ENCODE measurements at regions not wholly inside any gene's neighbourhood (a gene's known extent, or its start where the extent isn't known, plus 50 kb on each side); places are given as distances from the start of the nearest gene placed in this dataset.

DNA sequence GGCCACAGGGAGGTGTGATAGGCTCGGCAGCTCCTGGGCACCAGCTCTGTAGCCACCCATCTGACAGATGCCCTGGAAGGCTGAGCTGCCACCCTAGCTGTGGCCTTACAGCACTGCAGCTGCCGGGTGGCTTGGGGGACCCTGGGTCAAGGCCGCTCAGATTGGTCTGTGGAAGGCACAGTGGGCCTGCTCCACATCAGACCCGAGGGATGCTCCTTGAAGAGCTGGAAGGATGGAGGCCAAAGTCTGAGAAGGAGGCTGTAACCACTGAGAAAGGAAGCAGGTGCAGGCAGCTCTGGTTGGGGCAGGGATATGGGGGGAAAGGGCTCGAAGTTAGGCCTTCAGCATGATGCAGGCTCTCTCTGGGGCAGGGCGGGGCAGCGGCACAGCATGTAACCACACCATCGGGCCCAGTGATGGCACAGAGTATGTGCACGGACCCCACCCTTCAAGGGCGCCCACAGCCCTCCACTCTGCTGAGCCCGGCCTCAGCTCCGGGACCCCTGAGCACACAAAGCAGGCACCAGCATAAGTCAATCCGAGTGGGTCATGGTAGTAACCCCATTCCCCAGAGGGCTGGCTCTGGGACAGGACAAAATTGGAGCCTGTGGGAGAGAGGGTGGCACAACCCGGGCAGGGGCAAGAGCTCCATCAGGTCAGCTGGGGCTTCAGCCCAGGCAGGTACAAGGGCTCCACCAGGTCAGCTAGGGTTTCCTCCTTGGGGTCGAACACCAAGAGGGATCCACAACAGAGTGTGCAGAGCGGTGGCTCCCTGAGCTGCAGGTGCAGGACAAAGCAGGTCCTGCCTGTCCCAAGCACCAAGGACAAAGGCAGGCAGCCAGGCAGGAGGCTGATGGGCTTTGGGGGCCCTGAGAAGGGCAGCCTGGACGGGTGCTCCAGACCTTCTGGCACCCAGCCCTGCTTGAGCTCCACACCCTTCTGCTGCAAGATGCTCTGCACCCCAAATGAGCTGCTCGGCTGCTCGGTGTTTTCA, 1511.1 kb downstream of the BRD1 start:
- H3K36me3 ChIP-seq (ENCODE audit: insufficient read depth, low read length): no peaks in the 10 kb centered on the region
- H3K27me3 ChIP-seq (ENCODE audit: control insufficient read depth in 1 of 2, insufficient read depth in 2 of 2, low read length in 2 of 2): no peaks in the 10 kb centered on the region
- no peak overlapping the region for H3K4me3 ChIP-seq (ENCODE audit: low read depth in 1 of 2, low read length in 2 of 2)
- no peak overlapping the region for H3K27ac ChIP-seq (ENCODE audit: low read depth, low read length)
- no peak overlapping the region for H3K9ac ChIP-seq (ENCODE audit: low read length)
- H3K4me1 ChIP-seq (ENCODE audit: insufficient read depth, low read length): peaks cover 16% of the 10 kb centered on the region
- no peaks in the 10 kb centered on the region for H3K9me3 ChIP-seq (ENCODE audit: low read length)

DNA sequence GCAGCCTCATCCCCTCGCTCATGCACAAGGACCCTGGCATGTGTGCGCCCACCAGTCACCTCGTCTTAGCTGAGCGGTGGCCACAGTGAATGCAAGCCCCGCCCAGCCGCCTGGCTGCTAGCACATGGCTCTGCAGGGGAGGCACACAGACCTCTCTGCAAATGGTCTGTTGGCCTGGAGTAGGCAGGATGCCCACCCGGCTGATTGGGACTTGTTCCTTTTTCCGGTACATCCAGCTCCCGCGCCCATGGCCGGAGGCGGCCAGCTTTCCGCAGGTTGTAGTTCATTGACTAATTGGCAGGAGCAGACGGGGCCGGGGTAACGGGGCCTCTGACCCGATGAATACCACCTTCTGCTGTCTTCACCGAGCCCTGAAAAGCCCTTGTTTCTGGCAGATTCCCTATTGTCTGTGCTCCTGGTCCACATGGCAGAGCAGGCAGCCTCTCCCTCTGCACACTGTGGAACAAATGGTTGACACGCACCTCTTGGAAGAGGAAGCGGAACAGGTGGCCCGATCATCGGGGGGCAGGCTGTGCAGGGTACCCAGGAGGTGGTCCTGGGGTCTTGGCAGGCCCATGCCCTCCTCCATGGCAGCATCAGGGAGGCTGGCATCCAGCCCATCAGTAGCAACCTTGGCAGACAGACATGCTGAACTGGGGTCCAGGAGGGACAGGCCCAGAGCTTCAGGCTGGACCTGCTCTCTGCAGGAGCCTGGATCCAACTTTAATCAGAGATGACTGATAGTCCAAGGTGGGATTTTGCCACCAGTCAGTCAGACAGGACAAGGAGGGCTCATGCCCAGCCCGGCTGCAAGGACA, 1512.0 kb downstream of the BRD1 start:
- no peak overlapping the region for H3K4me3 ChIP-seq (ENCODE audit: low read depth in 1 of 2, low read length in 2 of 2)
- H3K36me3 ChIP-seq (ENCODE audit: insufficient read depth, low read length): no peaks in the 10 kb centered on the region
- no peaks in the 10 kb centered on the region for H3K9me3 ChIP-seq (ENCODE audit: low read length)
- H3K9ac ChIP-seq (ENCODE audit: low read length): no peak overlapping the region
- H3K27me3 ChIP-seq (ENCODE audit: control insufficient read depth in 1 of 2, insufficient read depth in 2 of 2, low read length in 2 of 2): no peaks in the 10 kb centered on the region
- peaks cover 7% of the 10 kb centered on the region for H3K4me1 ChIP-seq (ENCODE audit: insufficient read depth, low read length)
- H3K27ac ChIP-seq (ENCODE audit: low read depth, low read length): no peak overlapping the region

DNA sequence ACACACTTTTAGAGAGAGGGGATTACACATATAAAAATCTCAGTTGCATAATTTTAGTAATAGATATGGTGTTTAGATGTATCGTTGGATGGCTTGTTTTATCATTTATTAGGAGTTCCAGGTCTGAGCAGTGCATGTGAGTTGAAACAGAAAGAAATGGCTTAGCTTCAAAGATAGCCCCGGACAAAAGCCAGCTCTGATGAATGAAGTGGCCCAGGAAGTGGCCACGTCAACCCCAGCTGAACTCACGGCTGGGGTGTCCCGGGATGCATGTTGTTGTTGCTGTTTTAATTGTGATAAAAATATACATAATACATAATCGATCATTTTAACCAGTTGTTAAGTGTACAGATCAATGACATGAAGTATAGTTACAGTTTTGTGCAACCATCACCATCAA, 1513.6 kb downstream of the BRD1 start:
- H3K27me3 ChIP-seq (ENCODE audit: control insufficient read depth in 1 of 2, insufficient read depth in 2 of 2, low read length in 2 of 2): no peaks in the 10 kb centered on the region
- no peak overlapping the region for H3K4me3 ChIP-seq (ENCODE audit: low read depth in 1 of 2, low read length in 2 of 2)
- no peaks in the 10 kb centered on the region for H3K4me1 ChIP-seq (ENCODE audit: insufficient read depth, low read length)
- H3K9me3 ChIP-seq (ENCODE audit: low read length): no peaks in the 10 kb centered on the region
- no peak overlapping the region for H3K27ac ChIP-seq (ENCODE audit: low read depth, low read length)
- H3K36me3 ChIP-seq (ENCODE audit: insufficient read depth, low read length): no peaks in the 10 kb centered on the region
- no peak overlapping the region for H3K9ac ChIP-seq (ENCODE audit: low read length)

DNA sequence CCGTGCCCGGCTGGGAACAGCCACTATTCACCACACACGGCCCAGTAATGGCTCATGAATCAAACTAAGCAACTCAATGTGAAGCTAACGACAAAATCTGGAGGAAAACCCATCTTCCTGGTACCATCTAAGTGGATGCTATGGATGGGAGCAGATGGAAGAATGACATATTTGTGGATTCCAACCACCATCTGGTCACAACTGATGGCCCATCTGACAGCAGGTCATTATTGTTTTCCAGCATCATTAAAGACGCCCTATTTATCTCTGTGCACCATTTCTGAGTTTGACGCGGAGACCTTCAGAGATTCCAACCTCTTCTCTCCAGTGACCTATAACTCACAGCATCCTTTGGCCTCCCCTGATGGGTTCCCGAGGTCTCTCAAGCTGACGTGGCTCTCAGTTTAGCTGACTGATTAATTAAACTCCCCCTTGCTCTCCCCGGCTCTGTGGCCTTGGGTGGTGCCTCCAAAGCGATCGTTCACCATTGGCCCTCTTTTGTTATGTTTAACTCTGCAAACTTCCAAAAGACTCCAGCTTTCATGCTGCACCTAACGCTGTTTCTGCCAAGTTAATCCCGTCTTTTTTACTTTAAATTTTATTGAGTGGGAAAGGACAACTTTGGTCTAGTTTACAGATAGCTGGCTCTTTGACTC, 1514.4 kb downstream of the BRD1 start:
- no peaks in the 10 kb centered on the region for H3K4me1 ChIP-seq (ENCODE audit: insufficient read depth, low read length)
- H3K36me3 ChIP-seq (ENCODE audit: insufficient read depth, low read length): no peaks in the 10 kb centered on the region
- no peak overlapping the region for H3K9ac ChIP-seq (ENCODE audit: low read length)
- H3K9me3 ChIP-seq (ENCODE audit: low read length): no peaks in the 10 kb centered on the region
- H3K4me3 ChIP-seq (ENCODE audit: low read depth in 1 of 2, low read length in 2 of 2): no peak overlapping the region
- H3K27ac ChIP-seq (ENCODE audit: low read depth, low read length): no peak overlapping the region
- H3K27me3 ChIP-seq (ENCODE audit: control insufficient read depth in 1 of 2, insufficient read depth in 2 of 2, low read length in 2 of 2): no peaks in the 10 kb centered on the region

DNA sequence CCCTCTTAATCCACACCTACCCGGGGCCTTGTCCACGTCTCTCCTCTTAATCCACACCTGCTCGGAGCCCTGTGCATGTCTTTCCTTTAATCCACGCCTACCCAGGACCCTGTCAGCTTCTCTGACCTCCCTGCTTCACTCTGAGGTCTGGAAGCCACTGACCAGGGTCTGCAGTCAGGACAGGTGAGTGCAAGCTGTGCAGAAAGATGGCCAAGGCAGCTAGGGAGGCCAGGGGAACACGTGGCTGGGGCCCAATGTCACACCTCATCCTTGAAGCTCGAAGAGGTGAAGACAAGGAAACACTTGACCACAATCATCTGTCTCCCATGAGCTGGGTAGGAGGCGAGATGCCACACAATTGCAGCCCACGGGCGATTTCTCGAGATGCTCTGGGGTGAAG, 1516.9 kb downstream of the BRD1 start:
- Histone ChIP-seq H3K4me1 (ENCODE audit: insufficient read depth, low read length) (no peaks in the 10 kb centered on the region), H3K27me3 (ENCODE audit: control insufficient read depth in 1 of 2, insufficient read depth in 2 of 2, low read length in 2 of 2) (no peaks in the 10 kb centered on the region), H3K27ac (ENCODE audit: low read depth, low read length) (no peak overlapping the region), H3K9me3 (ENCODE audit: low read length) (no peaks in the 10 kb centered on the region), H3K4me3 (ENCODE audit: low read depth in 1 of 2, low read length in 2 of 2) (no peak overlapping the region), H3K9ac (ENCODE audit: low read length) (no peak overlapping the region), H3K36me3 (ENCODE audit: insufficient read depth, low read length) (no peaks in the 10 kb centered on the region)

DNA sequence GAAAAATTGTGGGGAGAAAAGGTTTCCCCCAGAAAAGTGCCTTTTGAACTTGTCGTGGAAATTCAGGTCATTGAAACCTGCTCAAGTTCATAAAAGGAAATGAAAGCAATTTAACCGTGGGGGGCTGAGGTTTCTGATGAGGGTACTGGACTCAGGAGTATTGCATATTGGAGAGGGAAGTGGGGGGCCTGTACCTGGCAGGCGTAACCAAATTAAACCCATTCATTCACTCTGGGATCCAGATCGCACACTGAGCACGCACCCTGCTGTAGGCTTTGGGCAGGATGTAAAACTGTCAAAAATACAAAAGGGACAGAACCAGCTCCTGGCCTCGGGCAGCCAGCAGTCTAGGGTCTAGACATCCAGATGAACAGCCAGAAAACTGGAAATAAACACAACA, 1517.4 kb downstream of the BRD1 start:
- Histone ChIP-seq H3K36me3 (ENCODE audit: insufficient read depth, low read length) (no peaks in the 10 kb centered on the region), H3K27me3 (ENCODE audit: control insufficient read depth in 1 of 2, insufficient read depth in 2 of 2, low read length in 2 of 2) (no peaks in the 10 kb centered on the region), H3K4me3 (ENCODE audit: low read depth in 1 of 2, low read length in 2 of 2) (no peak overlapping the region), H3K9me3 (ENCODE audit: low read length) (no peaks in the 10 kb centered on the region), H3K9ac (ENCODE audit: low read length) (no peak overlapping the region), H3K4me1 (ENCODE audit: insufficient read depth, low read length) (no peaks in the 10 kb centered on the region), H3K27ac (ENCODE audit: low read depth, low read length) (no peak overlapping the region)

DNA sequence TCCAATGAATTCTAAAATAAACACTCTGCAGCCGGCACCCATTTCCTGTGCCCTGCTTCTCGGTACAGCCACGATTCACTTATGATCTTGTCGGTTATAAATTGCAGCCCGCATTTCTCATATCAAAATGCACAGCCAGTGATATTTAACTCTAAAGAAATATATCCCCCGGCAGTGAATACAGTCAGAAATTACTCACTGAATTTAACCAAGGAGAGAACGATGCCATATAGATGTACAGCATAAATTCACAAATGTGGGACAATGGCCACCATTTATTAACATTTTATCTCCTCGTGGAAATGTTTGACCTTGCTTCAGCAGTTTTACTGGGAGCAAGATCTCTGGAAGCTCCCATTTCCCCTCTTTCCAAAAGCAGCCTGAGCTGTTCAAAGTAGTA, 1517.8 kb downstream of the BRD1 start:
- H3K4me1 ChIP-seq (ENCODE audit: insufficient read depth, low read length): no peaks in the 10 kb centered on the region
- peaks cover 0 to 2% of the 10 kb centered on the region in 2 donors for H3K27me3 ChIP-seq (ENCODE audit: control insufficient read depth in 1 of 2, insufficient read depth in 2 of 2, low read length in 2 of 2)
- H3K4me3 ChIP-seq (ENCODE audit: low read depth in 1 of 2, low read length in 2 of 2): no peak overlapping the region
- no peak overlapping the region for H3K9ac ChIP-seq (ENCODE audit: low read length)
- no peak overlapping the region for H3K27ac ChIP-seq (ENCODE audit: low read depth, low read length)
- H3K36me3 ChIP-seq (ENCODE audit: insufficient read depth, low read length): no peaks in the 10 kb centered on the region
- H3K9me3 ChIP-seq (ENCODE audit: low read length): no peaks in the 10 kb centered on the region

DNA sequence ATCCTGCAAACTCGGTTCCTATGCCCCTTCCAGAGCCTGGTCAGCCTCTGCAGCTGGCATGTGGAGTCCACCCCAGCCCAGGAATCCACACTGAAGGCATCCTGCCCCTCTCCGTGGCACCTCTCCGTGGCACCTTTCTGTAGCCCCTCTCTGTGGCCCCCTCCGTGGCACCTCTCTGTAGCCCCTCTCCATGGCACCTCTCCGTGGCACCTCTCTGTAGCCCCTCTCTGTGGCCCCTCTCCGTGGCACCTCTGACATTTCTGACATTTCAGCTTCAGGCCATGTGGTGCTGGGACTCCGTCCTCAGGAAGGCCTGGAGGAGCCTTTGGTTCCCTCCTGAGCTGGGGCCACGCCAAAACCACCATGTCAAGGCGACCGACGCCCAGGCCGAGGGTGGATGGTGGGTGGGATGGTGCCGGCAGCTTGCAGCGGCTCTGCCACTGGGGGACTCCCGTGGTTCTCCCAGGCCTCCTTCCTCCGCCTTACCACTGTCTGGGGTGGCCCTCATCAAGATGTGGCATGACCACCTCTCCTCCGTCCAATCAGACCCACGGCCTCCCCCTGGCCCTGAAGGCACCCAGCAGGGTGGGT, 1518.5 kb downstream of the BRD1 start:
- Histone ChIP-seq H3K4me1 (ENCODE audit: insufficient read depth, low read length) (no peaks in the 10 kb centered on the region), H3K27me3 (ENCODE audit: control insufficient read depth in 1 of 2, insufficient read depth in 2 of 2, low read length in 2 of 2) (peaks cover 0 to 7% of the 10 kb centered on the region in 2 donors), H3K4me3 (ENCODE audit: low read depth in 1 of 2, low read length in 2 of 2) (no peak overlapping the region), H3K36me3 (ENCODE audit: insufficient read depth, low read length) (no peaks in the 10 kb centered on the region), H3K9me3 (ENCODE audit: low read length) (no peaks in the 10 kb centered on the region), H3K9ac (ENCODE audit: low read length) (no peak overlapping the region), H3K27ac (ENCODE audit: low read depth, low read length) (no peak overlapping the region)

DNA sequence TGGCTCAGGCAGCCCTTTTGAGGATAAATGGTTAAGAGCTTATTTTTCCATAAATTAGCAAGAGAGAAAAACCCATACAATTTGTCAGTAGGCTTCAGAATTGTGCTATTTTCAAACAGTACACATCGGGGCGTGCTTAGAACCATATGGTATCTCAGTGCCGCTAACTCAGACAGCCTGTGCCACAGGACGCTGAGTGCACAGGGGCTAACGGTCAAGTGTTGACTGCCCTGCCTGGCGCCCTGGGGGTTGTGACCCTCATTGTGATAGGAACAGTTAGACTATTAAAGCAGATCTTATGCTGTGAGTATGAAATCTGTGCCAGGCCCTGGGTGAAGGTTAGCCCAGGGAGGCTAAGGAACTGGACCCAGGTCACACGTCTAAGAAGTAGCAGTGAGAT, 1519.7 kb downstream of the BRD1 start:
- Histone ChIP-seq H3K9me3 (ENCODE audit: low read length) (no peaks in the 10 kb centered on the region), H3K27ac (ENCODE audit: low read depth, low read length) (no peak overlapping the region), H3K27me3 (ENCODE audit: control insufficient read depth in 1 of 2, insufficient read depth in 2 of 2, low read length in 2 of 2) (peaks cover 0 to 7% of the 10 kb centered on the region in 2 donors), H3K4me1 (ENCODE audit: insufficient read depth, low read length) (no peaks in the 10 kb centered on the region), H3K4me3 (ENCODE audit: low read depth in 1 of 2, low read length in 2 of 2) (no peak overlapping the region), H3K9ac (ENCODE audit: low read length) (no peak overlapping the region), H3K36me3 (ENCODE audit: insufficient read depth, low read length) (no peaks in the 10 kb centered on the region)

DNA sequence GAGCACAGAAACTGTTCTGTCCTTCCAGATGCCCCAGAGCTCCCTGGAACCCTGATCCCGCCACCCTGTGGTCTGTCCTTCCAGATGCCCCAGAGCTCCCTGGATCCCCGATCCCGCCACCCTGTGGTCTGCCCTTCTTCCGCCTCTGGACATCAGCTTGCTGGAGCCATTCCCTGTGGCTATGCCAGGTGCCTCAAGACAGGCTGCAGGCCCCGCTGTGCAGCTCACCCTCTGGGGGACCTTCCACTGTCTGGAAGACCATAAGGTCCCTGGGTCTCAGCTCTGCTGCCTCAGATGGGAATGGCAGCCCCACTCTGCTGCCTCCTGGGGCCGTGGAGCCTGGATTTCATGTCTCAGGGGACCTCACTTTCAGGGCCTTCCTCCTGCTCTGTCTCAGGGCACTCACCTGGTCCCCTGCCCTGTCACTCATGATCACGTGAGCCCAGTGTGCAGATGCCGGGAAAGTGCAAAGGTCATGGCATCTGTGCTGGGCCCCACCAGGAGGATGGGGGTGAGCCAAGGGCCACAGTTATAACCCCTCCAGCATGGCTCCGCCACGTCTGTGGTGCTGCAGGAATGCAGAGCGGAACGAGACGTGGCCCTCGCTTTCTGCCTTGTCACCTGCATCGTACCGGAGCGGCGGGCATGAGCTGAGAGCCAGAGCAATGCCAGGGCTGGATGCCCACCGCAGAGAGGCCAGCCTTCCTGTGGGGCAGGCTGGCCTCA, 1520.7 kb downstream of the BRD1 start:
- no peaks in the 10 kb centered on the region for H3K4me1 ChIP-seq (ENCODE audit: insufficient read depth, low read length)
- H3K36me3 ChIP-seq (ENCODE audit: insufficient read depth, low read length): no peaks in the 10 kb centered on the region
- H3K27ac ChIP-seq (ENCODE audit: low read depth, low read length): no peak overlapping the region
- H3K9ac ChIP-seq (ENCODE audit: low read length): no peak overlapping the region
- H3K9me3 ChIP-seq (ENCODE audit: low read length): no peaks in the 10 kb centered on the region
- H3K27me3 ChIP-seq (ENCODE audit: control insufficient read depth in 1 of 2, insufficient read depth in 2 of 2, low read length in 2 of 2): peaks cover 0 to 7% of the 10 kb centered on the region in 2 donors
- H3K4me3 ChIP-seq (ENCODE audit: low read depth in 1 of 2, low read length in 2 of 2): no peak overlapping the region
